HepG2 (cell line): ENCODE measurements at regions not wholly inside any gene's neighbourhood (a gene's known extent, or its start where the extent isn't known, plus 50 kb on each side); places are given as distances from the start of the nearest gene placed in this dataset.

Source experiments
- ATAC-seq: fragments of 200-7000 bp; cut with Tn5 transposase; 3 replicates; pipeline ENCODE4 v1.9.1; 2020; ENCODE audit warnings: mild to moderate bottlenecking, moderate library complexity
- BruUV-seq: library from RNA; stranded (reverse); fragments of 400-500 nt; replicated peaks from 2 replicates; lab custom pipeline; 2021; lab: Mats Ljungman, UMichigan
- CTCF ChIA-PET: fragments of 300-600 bp; formaldehyde crosslinking; extraction: SDS; loops from one replicate; lab custom pipeline; 2021; ENCODE audit warnings: low total read pairs, inconsistent platforms, low intra/inter-chr PET ratio; lab: Yijun Ruan, JAX
- POLR2A ChIA-PET: fragments of 350-600 bp; sonication (Branson Sonifier 250); formaldehyde crosslinking; loops from one replicate; lab custom pipeline; 2020; ENCODE audit warnings: antibody characterized with exemption, inconsistent platforms; lab: Yijun Ruan, JAX
- DNase-seq: peaks from one replicate; pipeline ENCODE4 v3.0.0-alpha.2; 2015; ENCODE audit warnings: low spot score
- FAIRE-seq: peaks from 3 replicates; lab custom pipeline; 2011; peaks lifted over from hg19 to GRCh38; lab: Jason Lieb, UNC
- H2AFZ ChIP-seq: one replicate; pipeline ENCODE4 v1.6.1; 2011; ENCODE audit warnings: low read length, inconsistent platforms
- H3K27ac ChIP-seq: fragments of 300-600 bp; 3 replicates; pipeline ENCODE4 v1.8.0; 2011; ENCODE audit warnings: mixed run types, mild to moderate bottlenecking, mixed read lengths, low read length, inconsistent platforms; ENCODE audit not compliant: insufficient read depth; ENCODE audit errors: extremely low read length
- H3K27me3 ChIP-seq, 2 experiments: fragments of 200-600 bp in 1 of 2; 2 replicates in 1 of 2; 3 replicates in 1 of 2; pipeline versions ENCODE4 v1.6.0 to v1.8.0; 2011; ENCODE audit warnings: low read length in 2 of 2, mild to moderate bottlenecking in 2 of 2, moderate library complexity in 2 of 2, inconsistent platforms in 1 of 2; ENCODE audit not compliant: insufficient read depth in 2 of 2, control insufficient read depth in 1 of 2
- H3K36me3 ChIP-seq, 2 experiments: fragments of 200-600 bp in 1 of 2; replicated peaks in 1 of 2; 2 replicates in 1 of 2; 3 replicates in 1 of 2; pipeline versions ENCODE4 v1.5.1 to v1.8.0; 2011; ENCODE audit warnings: low read length in 2 of 2, inconsistent platforms in 1 of 2; ENCODE audit not compliant: insufficient read depth in 2 of 2, control insufficient read depth in 1 of 2
- H3K4me1 ChIP-seq: 2 replicates; pipeline ENCODE4 v1.5.1; 2012; ENCODE audit warnings: low read length, inconsistent platforms; ENCODE audit not compliant: insufficient read depth
- H3K4me2 ChIP-seq: 2 replicates; pipeline ENCODE4 v1.6.0; 2011; ENCODE audit warnings: low read depth, low read length, inconsistent platforms
- H3K4me3 ChIP-seq, 3 experiments: fragments of 200-600 bp in 1 of 3; sonication (generic), shearing (Covaris generic) in 1 of 3; replicated peaks in 1 of 3; 2 replicates each; pipeline ENCODE4 v1.5.1; 2011 to 2016; ENCODE audit warnings: low read length in 3 of 3, inconsistent platforms in 2 of 3, low read depth in 2 of 3, mild to moderate bottlenecking in 2 of 3, control low read depth in 1 of 3, mixed read lengths in 1 of 3; ENCODE audit not compliant: insufficient read depth in 1 of 3
- H3K79me2 ChIP-seq: one replicate; pipeline ENCODE4 v1.6.1; 2011; ENCODE audit warnings: low read length, inconsistent platforms; ENCODE audit not compliant: insufficient read depth
- H3K9ac ChIP-seq: 2 replicates; pipeline ENCODE4 v1.6.0; 2011; ENCODE audit warnings: mild to moderate bottlenecking, low read depth, low read length, inconsistent platforms; ENCODE audit not compliant: insufficient read depth
- H3K9me3 ChIP-seq: 2 replicates; pipeline ENCODE4 v1.5.1; 2012; ENCODE audit warnings: mild to moderate bottlenecking, low read length
- H4K20me1 ChIP-seq: 2 replicates; pipeline ENCODE4 v1.6.0; 2011; ENCODE audit warnings: inconsistent platforms, mild to moderate bottlenecking, low read length, moderate library complexity; ENCODE audit not compliant: insufficient read depth
- FOXP1 ChIP-seq, 2 experiments: fragments of 450-650 bp in 1 of 2; IDR thresholded peaks; 2 replicates each; pipeline ENCODE4 v1.6.1; 2017 to 2018; ENCODE audit warnings: antibody characterized with exemption in 1 of 2
- GTF3A ChIP-seq: sonication (generic); formaldehyde crosslinking; conservative IDR thresholded peaks from 2 replicates; pipeline ENCODE4 v1.4.0; 2020; ENCODE audit warnings: mild to moderate bottlenecking, missing genetic modification reagents
- HMG20A ChIP-seq: IDR thresholded peaks from 2 replicates; pipeline ENCODE4 v1.6.1; 2016; ENCODE audit warnings: borderline replicate concordance
- IKZF4 ChIP-seq: sonication (generic); formaldehyde crosslinking; IDR thresholded peaks from 2 replicates; pipeline ENCODE4 v1.5.1; 2020; ENCODE audit warnings: borderline replicate concordance, mild to moderate bottlenecking, low read depth, missing genetic modification reagents; ENCODE audit errors: not compliant biosample characterization
- JARID2 ChIP-seq: sonication (generic); formaldehyde crosslinking; IDR thresholded peaks from 2 replicates; pipeline ENCODE4 v1.8.1; 2023; ENCODE audit warnings: missing genetic modification reagents, inconsistent platforms; ENCODE audit not compliant: insufficient replicate concordance
- MEIS2 ChIP-seq: sonication (generic); formaldehyde crosslinking; IDR thresholded peaks from 2 replicates; pipeline ENCODE4 v1.9.0; 2021; ENCODE audit warnings: mild to moderate bottlenecking, missing genetic modification reagents
- RELA ChIP-seq: sonication (generic); formaldehyde crosslinking; IDR thresholded peaks from 2 replicates; pipeline ENCODE4 v1.4.0; 2020; ENCODE audit warnings: missing genetic modification reagents
- TARDBP ChIP-seq: sonication (generic); formaldehyde crosslinking; IDR thresholded peaks from 2 replicates; pipeline ENCODE4 v1.8.0; 2022; ENCODE audit warnings: mild to moderate bottlenecking, missing genetic modification reagents
- ZKSCAN8 ChIP-seq: IDR thresholded peaks from 2 replicates; pipeline ENCODE4 v1.6.1; 2016; ENCODE audit warnings: borderline replicate concordance, missing genetic modification reagents, missing compliant biosample characterization
- ZNF530 ChIP-seq: sonication (generic); formaldehyde crosslinking; IDR thresholded peaks from 2 replicates; pipeline ENCODE4 v1.5.0; 2020; ENCODE audit warnings: low read depth, mild to moderate bottlenecking, missing genetic modification reagents
- ZNF792 ChIP-seq: IDR thresholded peaks from 2 replicates; pipeline ENCODE4 v1.6.1; 2016
- WGBS: methylation state at CpG from one replicate; pipeline ENCODE4 v1.1.6; 2017; ENCODE audit warnings: low lambda C conversion rate; 5-methylcytosine and 5-hydroxymethylcytosine counted together
- in situ Hi-C: cut with HindIII; loops from 2 replicates; pipeline ENCODE4 v1.10.0; 2017; ENCODE audit warnings: low pct_unique_long_range_greater_than_20kb; ENCODE audit not compliant: extremely low pct_ligation_motif_present
- intact Hi-C: fragments of 100-400 bp; cut with micrococcal nuclease; formaldehyde crosslinking; loops from one replicate; pipeline ENCODE4 v1.10.0; 2022; ENCODE audit not compliant: unreplicated experiment
- TF ChIP-seq, protein P1 (sequence below), 2 experiments: sonication (generic) in 1 of 2; formaldehyde crosslinking in 1 of 2; IDR thresholded peaks; 2 replicates each; pipeline versions ENCODE4 v1.6.1 to v1.9.0; 2014 to 2022; ENCODE audit warnings: antibody characterized with exemption in 1 of 2, borderline replicate concordance in 1 of 2, inconsistent platforms in 1 of 2, low read depth in 1 of 2, missing genetic modification reagents in 1 of 2
- TF ChIP-seq, protein P2 (sequence below): sonication (generic); formaldehyde crosslinking; IDR thresholded peaks from 2 replicates; pipeline ENCODE4 v1.8.0; 2022; ENCODE audit warnings: missing genetic modification reagents, mild to moderate bottlenecking, borderline replicate concordance
- TF ChIP-seq, protein P3 (sequence below): sonication (generic); formaldehyde crosslinking; IDR thresholded peaks from 2 replicates; pipeline ENCODE4 v1.5.0; 2020; ENCODE audit warnings: mild to moderate bottlenecking, missing genetic modification reagents

DNA sequence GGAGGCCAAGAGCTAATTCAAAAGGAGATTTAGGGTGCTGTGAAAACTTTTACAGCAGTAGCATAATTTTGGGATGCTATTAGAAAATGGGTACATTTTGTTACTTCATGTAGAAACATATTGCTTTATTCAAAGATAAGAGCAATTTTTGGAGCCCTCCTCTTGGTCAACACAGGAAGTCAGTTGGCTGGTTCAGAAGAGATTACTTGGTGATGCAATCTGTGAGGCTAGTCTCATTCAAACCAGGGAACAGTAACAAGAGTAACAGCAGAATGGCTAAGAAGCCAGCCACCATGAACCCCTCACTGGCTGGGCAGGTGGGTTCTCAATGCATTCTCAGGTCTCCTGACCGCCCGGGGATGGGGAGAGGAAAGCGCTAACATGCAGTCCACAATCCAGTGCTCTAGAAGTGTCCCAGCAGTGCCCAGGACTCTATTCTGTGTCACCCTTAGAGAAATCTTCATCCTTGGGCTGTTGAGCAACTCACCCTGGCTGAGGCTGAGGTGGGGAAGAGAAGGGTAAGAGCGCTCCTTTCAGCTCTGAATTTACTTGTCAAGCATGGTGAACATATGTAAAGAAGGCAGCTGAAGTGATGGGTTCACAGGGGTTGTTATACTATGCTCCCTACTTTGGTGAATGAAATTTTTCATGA, 262.2 kb upstream of the UBASH3B start (continued):
- no peak for TF ChIP-seq GTF3A (CRISPR knock-in tag)
- no peak for TF ChIP-seq MEIS2 (CRISPR knock-in tag)
- no peak for TF ChIP-seq JARID2 (CRISPR knock-in tag)
- no peak for TF ChIP-seq TARDBP (CRISPR knock-in tag)
- TF ChIP-seq, protein P1, sequence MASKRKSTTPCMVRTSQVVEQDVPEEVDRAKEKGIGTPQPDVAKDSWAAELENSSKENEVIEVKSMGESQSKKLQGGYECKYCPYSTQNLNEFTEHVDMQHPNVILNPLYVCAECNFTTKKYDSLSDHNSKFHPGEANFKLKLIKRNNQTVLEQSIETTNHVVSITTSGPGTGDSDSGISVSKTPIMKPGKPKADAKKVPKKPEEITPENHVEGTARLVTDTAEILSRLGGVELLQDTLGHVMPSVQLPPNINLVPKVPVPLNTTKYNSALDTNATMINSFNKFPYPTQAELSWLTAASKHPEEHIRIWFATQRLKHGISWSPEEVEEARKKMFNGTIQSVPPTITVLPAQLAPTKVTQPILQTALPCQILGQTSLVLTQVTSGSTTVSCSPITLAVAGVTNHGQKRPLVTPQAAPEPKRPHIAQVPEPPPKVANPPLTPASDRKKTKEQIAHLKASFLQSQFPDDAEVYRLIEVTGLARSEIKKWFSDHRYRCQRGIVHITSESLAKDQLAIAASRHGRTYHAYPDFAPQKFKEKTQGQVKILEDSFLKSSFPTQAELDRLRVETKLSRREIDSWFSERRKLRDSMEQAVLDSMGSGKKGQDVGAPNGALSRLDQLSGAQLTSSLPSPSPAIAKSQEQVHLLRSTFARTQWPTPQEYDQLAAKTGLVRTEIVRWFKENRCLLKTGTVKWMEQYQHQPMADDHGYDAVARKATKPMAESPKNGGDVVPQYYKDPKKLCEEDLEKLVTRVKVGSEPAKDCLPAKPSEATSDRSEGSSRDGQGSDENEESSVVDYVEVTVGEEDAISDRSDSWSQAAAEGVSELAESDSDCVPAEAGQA (IDR thresholded peaks at IDR 0.05; ENCODE audit: low read depth), result no peak
- TF ChIP-seq, protein P1 (CRISPR knock-in tag; IDR thresholded peaks at IDR 0.05; ENCODE audit: borderline replicate concordance), result no peak

DNA sequence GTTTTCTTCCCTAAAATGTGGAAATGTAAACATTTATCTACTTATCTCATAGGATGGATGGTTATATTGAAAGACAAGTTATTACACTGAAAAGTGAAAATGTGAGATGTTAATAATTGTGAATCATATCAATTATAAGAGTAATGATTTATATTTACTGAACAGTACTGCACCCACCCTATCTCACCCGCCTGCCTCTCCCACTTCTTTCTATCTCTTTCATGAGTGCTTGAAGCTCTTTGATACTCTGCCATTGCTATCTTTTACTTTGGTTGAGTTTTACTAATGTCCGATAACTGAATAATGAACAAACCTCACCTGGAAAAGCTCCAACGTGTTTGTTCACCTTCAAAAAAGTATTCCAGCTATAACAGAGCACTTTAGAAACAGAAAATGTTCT, 263.0 kb upstream of the UBASH3B start:
- H3K9me3 ChIP-seq, result no peaks in the 10 kb centered on the region
- H3K4me2 ChIP-seq, result no peak overlapping the region
- FAIRE-seq, result no peak
- no peaks in the 10 kb centered on the region for H3K79me2 ChIP-seq
- in situ Hi-C loops, result no loop called here
- no peak overlapping the region for H3K4me3 ChIP-seq
- POLR2A ChIA-PET, result no interaction called here
- ATAC-seq, result no peak
- H4K20me1 ChIP-seq, result no peaks in the 10 kb centered on the region
- intact Hi-C loops, result no loop called here
- no peak overlapping the region for H3K9ac ChIP-seq
- H3K4me1 ChIP-seq, result no peaks in the 10 kb centered on the region
- H3K36me3 ChIP-seq, result no peaks in the 10 kb centered on the region
- CTCF ChIA-PET, result no interaction called here
- no TSS peak for BruUV-seq
- WGBS, result 31% methylated on average over 3 of the region's 3 CpGs
- H2AFZ ChIP-seq, result no peak overlapping the region
- no peak overlapping the region for H3K27ac ChIP-seq
- no peak for DNase-seq
- H3K27me3 ChIP-seq, result no peaks in the 10 kb centered on the region
- TF ChIP-seq, protein P2, sequence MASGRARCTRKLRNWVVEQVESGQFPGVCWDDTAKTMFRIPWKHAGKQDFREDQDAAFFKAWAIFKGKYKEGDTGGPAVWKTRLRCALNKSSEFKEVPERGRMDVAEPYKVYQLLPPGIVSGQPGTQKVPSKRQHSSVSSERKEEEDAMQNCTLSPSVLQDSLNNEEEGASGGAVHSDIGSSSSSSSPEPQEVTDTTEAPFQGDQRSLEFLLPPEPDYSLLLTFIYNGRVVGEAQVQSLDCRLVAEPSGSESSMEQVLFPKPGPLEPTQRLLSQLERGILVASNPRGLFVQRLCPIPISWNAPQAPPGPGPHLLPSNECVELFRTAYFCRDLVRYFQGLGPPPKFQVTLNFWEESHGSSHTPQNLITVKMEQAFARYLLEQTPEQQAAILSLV, result no peak
- TF ChIP-seq RELA (CRISPR knock-in tag) (no peak), HMG20A (CRISPR knock-in tag) (no peak), ZKSCAN8 (no peak), FOXP1 (IDR thresholded peaks at IDR 0.05) (no peak), FOXP1 (CRISPR knock-in tag; IDR thresholded peaks at IDR 0.05) (no peak), ZNF530 (no peak), IKZF4 (CRISPR knock-in tag) (no peak), ZNF792 (CRISPR knock-in tag) (no peak)
- TF ChIP-seq, protein P3, sequence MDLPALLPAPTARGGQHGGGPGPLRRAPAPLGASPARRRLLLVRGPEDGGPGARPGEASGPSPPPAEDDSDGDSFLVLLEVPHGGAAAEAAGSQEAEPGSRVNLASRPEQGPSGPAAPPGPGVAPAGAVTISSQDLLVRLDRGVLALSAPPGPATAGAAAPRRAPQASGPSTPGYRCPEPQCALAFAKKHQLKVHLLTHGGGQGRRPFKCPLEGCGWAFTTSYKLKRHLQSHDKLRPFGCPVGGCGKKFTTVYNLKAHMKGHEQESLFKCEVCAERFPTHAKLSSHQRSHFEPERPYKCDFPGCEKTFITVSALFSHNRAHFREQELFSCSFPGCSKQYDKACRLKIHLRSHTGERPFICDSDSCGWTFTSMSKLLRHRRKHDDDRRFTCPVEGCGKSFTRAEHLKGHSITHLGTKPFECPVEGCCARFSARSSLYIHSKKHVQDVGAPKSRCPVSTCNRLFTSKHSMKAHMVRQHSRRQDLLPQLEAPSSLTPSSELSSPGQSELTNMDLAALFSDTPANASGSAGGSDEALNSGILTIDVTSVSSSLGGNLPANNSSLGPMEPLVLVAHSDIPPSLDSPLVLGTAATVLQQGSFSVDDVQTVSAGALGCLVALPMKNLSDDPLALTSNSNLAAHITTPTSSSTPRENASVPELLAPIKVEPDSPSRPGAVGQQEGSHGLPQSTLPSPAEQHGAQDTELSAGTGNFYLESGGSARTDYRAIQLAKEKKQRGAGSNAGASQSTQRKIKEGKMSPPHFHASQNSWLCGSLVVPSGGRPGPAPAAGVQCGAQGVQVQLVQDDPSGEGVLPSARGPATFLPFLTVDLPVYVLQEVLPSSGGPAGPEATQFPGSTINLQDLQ (CRISPR knock-in tag), result no peak
